ENCODE measurements at regions not wholly inside any gene's neighbourhood (a gene's known extent, or its start where the extent isn't known, plus 50 kb on each side); places are given as distances from the start of the nearest gene placed in this dataset.

DNA sequence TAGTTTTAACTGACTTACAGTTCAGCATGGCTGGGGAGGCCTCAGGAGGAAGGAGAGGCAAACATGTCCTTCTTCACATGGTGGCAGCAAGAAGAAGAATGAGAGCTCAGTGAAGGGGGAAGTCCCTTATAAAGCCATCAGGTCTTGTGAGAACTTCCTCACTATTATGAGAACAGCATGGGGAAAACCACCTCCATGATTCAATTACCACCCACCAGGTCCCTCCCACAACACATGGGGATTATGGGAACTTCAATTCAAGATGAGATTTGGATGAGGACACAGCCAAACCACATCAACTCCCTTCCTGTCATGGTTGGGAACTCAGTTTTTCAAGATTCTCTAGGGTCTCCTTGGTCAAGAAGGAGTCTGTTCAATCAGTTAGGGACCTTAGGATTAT lies 432.9 kb upstream of the CNTN5 start (continued):
- TF ChIP-seq, protein P1, sequence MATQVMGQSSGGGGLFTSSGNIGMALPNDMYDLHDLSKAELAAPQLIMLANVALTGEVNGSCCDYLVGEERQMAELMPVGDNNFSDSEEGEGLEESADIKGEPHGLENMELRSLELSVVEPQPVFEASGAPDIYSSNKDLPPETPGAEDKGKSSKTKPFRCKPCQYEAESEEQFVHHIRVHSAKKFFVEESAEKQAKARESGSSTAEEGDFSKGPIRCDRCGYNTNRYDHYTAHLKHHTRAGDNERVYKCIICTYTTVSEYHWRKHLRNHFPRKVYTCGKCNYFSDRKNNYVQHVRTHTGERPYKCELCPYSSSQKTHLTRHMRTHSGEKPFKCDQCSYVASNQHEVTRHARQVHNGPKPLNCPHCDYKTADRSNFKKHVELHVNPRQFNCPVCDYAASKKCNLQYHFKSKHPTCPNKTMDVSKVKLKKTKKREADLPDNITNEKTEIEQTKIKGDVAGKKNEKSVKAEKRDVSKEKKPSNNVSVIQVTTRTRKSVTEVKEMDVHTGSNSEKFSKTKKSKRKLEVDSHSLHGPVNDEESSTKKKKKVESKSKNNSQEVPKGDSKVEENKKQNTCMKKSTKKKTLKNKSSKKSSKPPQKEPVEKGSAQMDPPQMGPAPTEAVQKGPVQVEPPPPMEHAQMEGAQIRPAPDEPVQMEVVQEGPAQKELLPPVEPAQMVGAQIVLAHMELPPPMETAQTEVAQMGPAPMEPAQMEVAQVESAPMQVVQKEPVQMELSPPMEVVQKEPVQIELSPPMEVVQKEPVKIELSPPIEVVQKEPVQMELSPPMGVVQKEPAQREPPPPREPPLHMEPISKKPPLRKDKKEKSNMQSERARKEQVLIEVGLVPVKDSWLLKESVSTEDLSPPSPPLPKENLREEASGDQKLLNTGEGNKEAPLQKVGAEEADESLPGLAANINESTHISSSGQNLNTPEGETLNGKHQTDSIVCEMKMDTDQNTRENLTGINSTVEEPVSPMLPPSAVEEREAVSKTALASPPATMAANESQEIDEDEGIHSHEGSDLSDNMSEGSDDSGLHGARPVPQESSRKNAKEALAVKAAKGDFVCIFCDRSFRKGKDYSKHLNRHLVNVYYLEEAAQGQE (IDR thresholded peaks at IDR 0.05; ENCODE audit: unreplicated experiment): no peak

DNA sequence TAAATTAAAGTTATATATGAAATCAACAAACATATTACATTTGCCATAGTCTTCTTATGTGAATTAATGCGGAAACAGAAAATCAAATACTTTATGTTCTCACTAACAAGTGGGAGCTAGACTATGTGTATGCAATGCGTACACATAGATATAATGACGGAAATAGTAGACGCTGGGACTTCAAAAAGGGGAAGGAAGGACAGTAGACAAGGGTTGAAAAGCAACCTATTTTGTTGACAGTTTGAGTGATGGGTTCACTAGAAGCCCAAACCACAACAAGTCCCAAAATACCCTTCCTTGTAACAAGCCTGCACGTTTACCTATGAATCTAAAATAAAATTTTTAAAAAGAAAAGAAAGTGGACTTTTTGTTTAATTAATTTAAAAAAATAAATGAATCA lies 430.8 kb upstream of the CNTN5 start:
- H3K27me3 Mint-ChIP-seq (ENCODE audit: insufficient read depth, low read depth, poor library complexity): no peaks in the 10 kb centered on the region
- no peak for TF ChIP-seq JUNB (IDR thresholded peaks at IDR 0.05; ENCODE audit: unreplicated experiment)
- no peak for TF ChIP-seq EZH2 (IDR thresholded peaks at IDR 0.05; ENCODE audit: low read depth, unreplicated experiment)
- TF ChIP-seq, protein P1 (IDR thresholded peaks at IDR 0.05; ENCODE audit: unreplicated experiment): no peak
- TF ChIP-seq, protein P2, sequence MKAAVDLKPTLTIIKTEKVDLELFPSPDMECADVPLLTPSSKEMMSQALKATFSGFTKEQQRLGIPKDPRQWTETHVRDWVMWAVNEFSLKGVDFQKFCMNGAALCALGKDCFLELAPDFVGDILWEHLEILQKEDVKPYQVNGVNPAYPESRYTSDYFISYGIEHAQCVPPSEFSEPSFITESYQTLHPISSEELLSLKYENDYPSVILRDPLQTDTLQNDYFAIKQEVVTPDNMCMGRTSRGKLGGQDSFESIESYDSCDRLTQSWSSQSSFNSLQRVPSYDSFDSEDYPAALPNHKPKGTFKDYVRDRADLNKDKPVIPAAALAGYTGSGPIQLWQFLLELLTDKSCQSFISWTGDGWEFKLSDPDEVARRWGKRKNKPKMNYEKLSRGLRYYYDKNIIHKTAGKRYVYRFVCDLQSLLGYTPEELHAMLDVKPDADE (IDR thresholded peaks at IDR 0.05): no peak
- TF ChIP-seq NANOG (IDR thresholded peaks at IDR 0.05; ENCODE audit: borderline replicate concordance): no peak
- no peak for TF ChIP-seq POLR2AphosphoS5 (IDR thresholded peaks at IDR 0.05; ENCODE audit: low read depth)
- TF ChIP-seq ZNF114 (CRISPR knock-in tag; IDR thresholded peaks at IDR 0.05): no peak
- TF ChIP-seq CREB1 (CRISPR knock-in tag; IDR thresholded peaks at IDR 0.05; ENCODE audit: low read depth): no peak
- no peak for DNase-seq (ENCODE audit: low spot score)
- Histone ChIP-seq H3K4me3 (no peak overlapping the region), H3K9me2 (ENCODE audit: insufficient read depth) (no peaks in the 10 kb centered on the region), H3K36me3 (ENCODE audit: insufficient read depth) (no peaks in the 10 kb centered on the region), H3K27ac (ENCODE audit: low read depth) (no peak overlapping the region), H3K4me2 (no peak overlapping the region), H4K20me1 (replicated peaks; ENCODE audit: insufficient read depth) (no peaks in the 10 kb centered on the region), H2AFZ (no peak overlapping the region), H3K4me1 (ENCODE audit: insufficient read depth) (no peaks in the 10 kb centered on the region), H3F3A (replicated peaks; ENCODE audit: low read depth) (no peaks in the 10 kb centered on the region), H3K27me3 (ENCODE audit: insufficient read depth) (no peaks in the 10 kb centered on the region), H3K79me2 (replicated peaks; ENCODE audit: insufficient read depth) (no peaks in the 10 kb centered on the region)
- ATAC-seq: no peak
- H3K4me3 Mint-ChIP-seq: no peak overlapping the region
- no peaks in the 10 kb centered on the region for H3K36me3 Mint-ChIP-seq (ENCODE audit: low read depth)
- no peaks in the 10 kb centered on the region for H3K9me3 Mint-ChIP-seq
- no peak overlapping the region for H3K27ac Mint-ChIP-seq
- no peaks in the 10 kb centered on the region for H3K4me1 Mint-ChIP-seq

All from GM23338 (cell line).